NCI-H1092 (cell line): ENCODE measurements at regions not wholly inside any gene's neighbourhood (a gene's known extent, or its start where the extent isn't known, plus 50 kb on each side); places are given as distances from the start of the nearest gene placed in this dataset.
A peak's percentile ranks its signal among the peaks of the same experiment; 100 is the strongest.

Experiments used
- DNase-seq: peaks from one replicate; lab custom pipeline; 2025; lab: John Stamatoyannopoulos, UW

- no peak for DNase-seq
These were observed 540.9 kb upstream of the MAP3K7 start for GRCh38 chr6:91127752-91128151.

- DNase-seq, result no peak
These were observed 540.0 kb upstream of the MAP3K7 start for GRCh38 chr6:91126876-91127275.

- no peak for DNase-seq
These were observed 530.7 kb upstream of the MAP3K7 start for GRCh38 chr6:91117550-91117949.

DNA sequence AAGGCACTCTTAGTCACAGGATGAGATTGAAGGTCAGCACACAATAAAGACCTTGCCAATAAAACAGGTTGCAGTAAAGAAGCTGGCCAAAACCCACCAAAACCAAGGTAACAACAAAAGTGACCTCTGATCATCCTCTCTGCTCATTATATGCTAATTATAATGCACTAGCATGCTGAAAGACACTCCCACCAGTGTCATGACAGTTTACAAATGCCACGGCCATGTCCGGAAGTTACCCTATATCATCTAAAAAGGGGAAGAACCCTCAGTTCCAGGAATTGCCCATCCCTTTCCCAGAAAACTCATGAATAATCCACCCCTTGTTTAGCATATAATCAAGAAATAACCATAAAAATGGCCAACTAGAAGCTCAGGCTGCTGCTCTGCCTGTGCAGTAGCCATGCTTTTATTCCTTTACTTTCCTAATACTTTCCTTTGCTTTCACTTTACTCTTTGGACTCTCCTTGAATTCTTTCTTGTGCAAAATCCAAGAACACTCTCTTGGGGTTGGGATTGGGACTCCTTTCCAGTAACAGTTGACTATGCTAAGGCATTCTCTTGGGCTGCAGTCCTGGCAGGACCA is 527.3 kb upstream of the MAP3K7 start:
- no peak for DNase-seq

GRCh38 chr6:91106083-91106482 is 519.2 kb upstream of the MAP3K7 start:
- no peak for DNase-seq

DNA sequence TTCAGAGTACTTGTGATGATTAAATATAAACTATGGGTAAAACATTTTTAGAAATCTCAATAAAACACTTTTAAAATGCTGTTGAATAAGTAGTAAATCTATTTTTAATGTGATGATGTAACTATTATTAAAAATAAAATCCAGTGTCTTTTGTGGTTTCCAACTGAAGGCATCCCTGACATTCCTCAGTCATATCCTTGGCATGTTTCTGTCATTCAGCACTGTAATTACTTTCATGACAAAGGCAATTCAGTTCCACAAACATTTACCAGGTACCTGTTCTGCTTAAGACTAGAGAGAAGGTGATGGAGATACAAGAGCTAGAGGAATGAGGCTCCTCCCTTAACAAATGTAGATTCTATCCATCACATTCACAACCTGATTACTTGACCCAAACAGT is 518.7 kb upstream of the MAP3K7 start:
- DNase-seq, result no peak

- DNase-seq, result no peak
These were observed 512.6 kb upstream of the MAP3K7 start for GRCh38 chr6:91099479-91099878.

GRCh38 chr6:91098006-91098405 is 511.1 kb upstream of the MAP3K7 start:
- DNase-seq, result peak; percentile 20

DNA sequence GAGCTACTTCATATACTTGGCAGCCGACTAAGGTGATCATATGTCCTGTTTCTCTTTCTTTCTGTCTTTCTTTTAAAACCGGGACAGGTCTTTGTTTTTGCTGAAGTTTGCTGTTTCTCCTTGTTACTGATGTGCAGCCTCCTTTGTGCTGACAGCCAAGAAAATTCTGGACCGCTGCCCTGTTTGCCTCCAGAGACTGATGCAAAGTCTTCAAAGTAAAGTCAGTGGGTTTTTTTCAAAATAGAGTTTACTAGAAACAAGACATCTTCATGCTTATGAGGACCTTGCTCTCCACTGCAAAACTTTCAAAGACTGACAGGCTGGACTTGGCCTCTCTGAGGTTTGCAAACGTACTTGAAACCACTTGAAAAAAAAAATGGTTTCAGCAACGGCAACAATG is 510.5 kb upstream of the MAP3K7 start:
- DNase-seq, result no peak

- no peak for DNase-seq
These were observed 508.1 kb upstream of the MAP3K7 start for GRCh38 chr6:91094806-91095475.

DNA sequence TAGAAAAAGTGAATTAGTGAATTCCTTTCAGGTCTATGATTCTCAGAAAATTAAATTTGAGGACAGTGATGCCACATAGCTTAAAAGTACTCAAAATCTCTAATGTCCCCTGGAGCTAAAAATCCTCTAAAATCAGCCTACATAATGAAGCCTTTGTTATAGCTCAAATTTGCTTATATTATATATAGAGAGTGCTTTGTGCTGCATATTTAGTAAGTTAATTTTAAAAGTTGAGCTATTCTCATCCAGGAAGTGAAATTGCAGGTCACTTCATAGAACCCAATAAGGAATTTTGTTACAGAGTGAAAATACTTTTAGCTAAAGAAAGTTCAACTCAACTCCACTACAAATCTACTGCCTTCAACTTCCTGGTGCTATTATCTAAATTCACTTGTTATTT is 507.5 kb upstream of the MAP3K7 start:
- DNase-seq, result no peak

GRCh38 chr6:91088976-91089375 is 502.1 kb upstream of the MAP3K7 start:
- no peak for DNase-seq

GRCh38 chr6:91088515-91088914 is 501.6 kb upstream of the MAP3K7 start:
- peak; percentile 86 for DNase-seq

- DNase-seq, result peak; percentile 43
These were observed 501.0 kb upstream of the MAP3K7 start for GRCh38 chr6:91087908-91088307.

GRCh38 chr6:91083211-91083610 is 496.3 kb upstream of the MAP3K7 start:
- DNase-seq, result no peak

GRCh38 chr6:91082311-91082832 is 495.5 kb upstream of the MAP3K7 start:
- no peak for DNase-seq

DNA sequence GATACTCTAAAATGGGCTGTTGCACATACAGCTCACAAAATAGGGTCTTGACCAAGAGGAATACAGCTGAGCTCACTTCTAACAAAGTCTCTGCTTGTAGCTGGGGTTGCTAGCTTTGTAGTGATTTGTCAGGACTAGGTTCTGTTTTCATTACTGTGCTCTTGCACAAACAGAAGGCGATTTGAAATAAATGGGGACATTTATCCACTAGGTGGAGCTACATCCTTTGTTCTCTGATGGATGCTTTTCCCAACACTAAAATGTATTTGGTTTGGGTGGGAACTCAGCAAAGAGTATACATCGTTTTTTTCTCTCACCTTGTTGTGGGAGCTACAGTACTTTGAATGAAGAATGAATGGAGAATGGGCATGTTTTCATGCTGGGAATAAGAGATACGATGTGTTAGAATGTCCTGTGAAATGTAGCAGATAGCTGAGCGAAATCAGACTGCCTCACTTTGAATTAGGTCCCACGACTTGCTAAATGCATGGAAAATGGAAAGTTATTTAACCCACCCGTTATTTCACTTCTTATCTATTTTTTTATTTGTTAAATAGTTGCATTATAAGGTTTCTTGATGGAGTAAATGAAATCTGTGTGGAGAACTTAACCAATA is 494.7 kb upstream of the MAP3K7 start:
- peak; percentile 32 for DNase-seq

DNA sequence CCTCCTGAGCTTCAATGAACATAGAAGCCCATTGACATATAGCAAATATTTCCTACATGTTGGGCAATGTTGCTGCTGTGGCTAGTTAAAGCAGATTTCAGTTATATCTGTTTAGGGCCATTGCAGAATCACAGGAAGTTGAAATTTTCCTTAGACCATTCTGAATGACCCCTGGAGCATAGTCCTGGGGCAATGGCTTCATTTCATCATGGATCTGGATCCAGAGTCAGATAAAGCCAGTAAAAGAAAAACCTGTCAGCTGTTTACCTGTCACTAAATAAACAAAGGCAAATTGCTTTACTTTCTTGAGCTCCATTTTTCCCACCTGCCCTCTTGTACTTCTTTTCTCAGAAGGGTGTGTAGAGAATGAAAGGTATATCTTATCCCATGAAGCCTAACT is 494.0 kb upstream of the MAP3K7 start:
- DNase-seq, result no peak

GRCh38 chr6:91079969-91080368 is 493.1 kb upstream of the MAP3K7 start:
- DNase-seq, result no peak

GRCh38 chr6:91075244-91075976 is 488.5 kb upstream of the MAP3K7 start:
- DNase-seq, result no peak

DNA sequence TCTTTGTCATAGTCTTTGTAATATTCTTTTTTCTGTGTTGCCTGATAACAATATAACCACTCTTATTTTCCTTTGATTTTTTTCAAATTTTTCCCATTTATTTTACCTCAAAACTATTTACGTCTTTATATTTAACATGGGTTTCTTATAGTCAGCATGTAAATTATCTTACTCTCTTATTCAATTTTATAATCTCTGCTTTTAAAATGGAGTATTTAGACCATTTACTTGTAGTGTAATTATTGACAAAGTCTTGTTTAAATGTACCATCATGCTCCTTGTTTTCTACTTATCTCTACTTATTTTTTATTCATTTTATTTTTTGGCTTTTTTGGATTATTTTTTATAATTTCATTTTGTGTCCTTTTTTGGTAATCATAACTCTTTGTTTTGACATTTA is 476.5 kb upstream of the MAP3K7 start:
- no peak for DNase-seq

GRCh38 chr6:91057689-91058088 is 470.8 kb upstream of the MAP3K7 start:
- no peak for DNase-seq

DNA sequence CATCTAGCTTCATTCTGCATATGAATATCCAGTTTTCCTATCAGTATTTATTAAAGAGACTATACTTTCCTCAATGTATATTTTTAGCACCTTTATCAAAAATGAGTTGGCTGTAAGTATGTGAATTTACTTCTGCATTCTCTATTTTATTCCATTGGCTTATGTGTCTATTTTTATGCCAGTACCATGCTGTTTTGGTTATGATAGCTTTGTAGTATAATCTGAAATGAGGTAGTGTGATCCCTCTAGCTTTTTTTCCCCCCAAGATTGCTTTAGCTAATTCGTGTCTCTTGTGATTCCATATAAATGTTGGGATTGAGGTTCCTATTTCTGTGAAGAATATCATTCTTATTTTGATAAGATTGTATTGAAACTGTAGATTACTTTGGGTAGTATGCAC is 469.1 kb upstream of the MAP3K7 start:
- DNase-seq, result no peak
